Ishikawa (cell line): ENCODE measurements at regions not wholly inside any gene's neighbourhood (a gene's known extent, or its start where the extent isn't known, plus 50 kb on each side); places are given as distances from the start of the nearest gene placed in this dataset.

Source experiments
- EP300 ChIP-seq: IDR thresholded peaks from 2 replicates; pipeline ENCODE4 v1.6.1; 2012; ENCODE audit warnings: borderline replicate concordance
- TAF1 ChIP-seq: IDR thresholded peaks from 2 replicates; pipeline ENCODE4 v1.6.1; 2012; ENCODE audit warnings: low read depth, mild to moderate bottlenecking
- TCF12 ChIP-seq: IDR thresholded peaks from 2 replicates; pipeline ENCODE4 v1.6.1; 2012; ENCODE audit warnings: low read depth
- YY1 ChIP-seq: IDR thresholded peaks from 2 replicates; pipeline ENCODE4 v1.6.1; 2012; ENCODE audit warnings: low read depth
- ZBTB7A ChIP-seq: IDR thresholded peaks from 2 replicates; pipeline ENCODE4 v1.6.1; 2012; ENCODE audit warnings: low read depth
- TF ChIP-seq, protein P1 (sequence below): IDR thresholded peaks from 2 replicates; pipeline ENCODE4 v1.6.1; 2012

DNA sequence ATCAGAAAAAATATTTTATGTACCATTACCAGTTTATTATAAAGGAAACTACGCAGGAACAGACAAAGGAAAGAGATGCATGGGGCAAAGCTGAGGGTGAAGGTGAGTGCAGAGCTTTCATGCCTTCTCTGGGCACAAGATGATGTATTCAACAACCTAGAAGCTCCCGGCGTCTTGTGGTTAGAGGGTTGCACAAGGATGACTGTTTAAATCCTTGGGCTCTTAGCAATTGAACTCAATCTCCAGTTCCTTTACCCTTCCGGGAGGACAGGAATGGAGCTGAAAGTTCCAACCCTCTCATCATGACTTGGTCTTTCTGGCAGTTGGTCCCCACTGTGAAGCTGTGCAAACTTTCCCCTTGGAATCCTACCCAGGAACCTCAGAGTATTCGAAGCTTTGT, 542.0 kb downstream of the EPHA3 start:
- no peak for TF ChIP-seq EP300
- TF ChIP-seq ZBTB7A = no peak
- TF ChIP-seq TCF12 = no peak
- TF ChIP-seq, protein P1, sequence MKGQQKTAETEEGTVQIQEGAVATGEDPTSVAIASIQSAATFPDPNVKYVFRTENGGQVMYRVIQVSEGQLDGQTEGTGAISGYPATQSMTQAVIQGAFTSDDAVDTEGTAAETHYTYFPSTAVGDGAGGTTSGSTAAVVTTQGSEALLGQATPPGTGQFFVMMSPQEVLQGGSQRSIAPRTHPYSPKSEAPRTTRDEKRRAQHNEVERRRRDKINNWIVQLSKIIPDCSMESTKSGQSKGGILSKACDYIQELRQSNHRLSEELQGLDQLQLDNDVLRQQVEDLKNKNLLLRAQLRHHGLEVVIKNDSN = no peak
- TF ChIP-seq YY1 = no peak
- TF ChIP-seq TAF1 = no peak
